Tongue (tissue), 1 donor: ENCODE measurements at regions not wholly inside any gene's neighbourhood (a gene's known extent, or its start where the extent isn't known, plus 50 kb on each side); places are given as distances from the start of the nearest gene placed in this dataset.

Experiments
- DNase-seq: peaks from one replicate; pipeline ENCODE4 v3.0.0-alpha.2; 2015

DNA sequence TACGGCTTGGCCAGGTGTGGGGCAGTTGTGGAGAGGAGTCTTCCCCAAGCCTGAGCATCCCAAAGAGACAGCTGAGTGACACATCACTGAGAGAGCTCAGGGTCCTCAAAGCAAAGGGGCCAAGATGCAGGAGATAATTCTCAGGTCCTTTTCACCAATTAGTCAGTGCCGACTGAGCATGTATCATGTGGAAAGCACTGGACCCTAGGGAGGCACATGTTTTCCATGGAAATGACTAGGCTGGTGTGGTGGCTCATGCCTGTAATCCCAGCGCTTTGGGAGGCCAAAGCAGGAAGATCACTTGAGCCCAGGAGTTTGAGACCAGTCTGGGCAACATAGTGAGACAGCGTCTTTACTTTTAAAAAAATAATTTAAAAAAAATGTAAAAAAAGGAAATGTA, 67.3 kb upstream of the PRPS1 start:
- DNase-seq: no peak

DNA sequence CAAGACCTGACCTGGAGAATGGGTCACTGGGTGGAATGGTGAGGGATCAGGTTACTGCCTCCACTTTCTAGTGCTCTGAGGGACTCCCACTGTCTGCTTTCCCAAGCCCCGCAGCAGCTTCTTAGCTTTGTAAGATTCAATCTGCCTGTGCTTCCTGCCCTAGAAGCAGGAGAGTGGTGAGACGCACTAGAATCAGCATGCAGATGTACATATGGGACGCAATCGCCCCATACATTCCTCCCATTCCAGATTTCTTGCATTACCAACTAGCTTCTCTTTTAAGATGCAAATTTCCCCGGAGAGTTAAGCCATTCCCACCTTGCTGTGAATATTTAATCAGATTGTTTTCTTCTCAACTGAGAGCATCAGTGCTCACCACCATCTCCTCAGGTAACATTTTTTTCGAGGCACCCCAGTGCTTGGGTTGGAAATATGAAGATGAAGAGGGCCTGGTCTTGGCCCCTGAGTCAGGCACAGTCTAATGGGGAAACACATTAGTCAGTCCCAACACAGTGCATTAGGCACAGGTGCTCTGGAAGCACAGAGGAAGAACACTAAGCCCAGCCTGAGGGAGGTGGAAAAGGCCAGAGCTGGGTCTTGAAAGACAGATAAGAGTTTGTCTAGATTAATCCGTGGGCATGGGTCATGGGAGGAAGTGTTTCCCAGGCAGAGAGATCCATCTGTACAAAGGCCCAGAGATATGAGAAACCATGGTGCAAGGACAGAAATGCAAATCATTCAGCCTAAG, 66.7 kb upstream of the PRPS1 start:
- DNase-seq: no peak

DNA sequence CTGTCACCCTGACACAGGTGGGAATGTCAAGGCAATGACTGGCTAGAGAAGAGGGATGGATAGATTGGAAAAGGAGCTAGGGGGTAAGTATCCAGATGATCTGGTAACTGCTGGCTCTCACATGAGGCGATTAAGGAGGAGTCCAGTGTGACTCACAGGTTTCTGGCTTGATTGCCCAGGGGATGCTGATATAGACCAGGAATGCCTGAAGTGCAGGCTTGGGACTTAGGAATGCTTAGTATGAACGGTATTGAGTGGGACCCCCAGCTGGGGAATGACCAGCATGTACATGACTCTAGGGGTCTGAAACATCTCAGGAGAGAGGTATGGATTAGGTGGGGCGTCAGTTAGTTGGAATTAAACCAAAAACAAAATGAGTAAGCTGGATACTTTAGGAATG, 65.8 kb upstream of the PRPS1 start:
- no peak for DNase-seq

DNA sequence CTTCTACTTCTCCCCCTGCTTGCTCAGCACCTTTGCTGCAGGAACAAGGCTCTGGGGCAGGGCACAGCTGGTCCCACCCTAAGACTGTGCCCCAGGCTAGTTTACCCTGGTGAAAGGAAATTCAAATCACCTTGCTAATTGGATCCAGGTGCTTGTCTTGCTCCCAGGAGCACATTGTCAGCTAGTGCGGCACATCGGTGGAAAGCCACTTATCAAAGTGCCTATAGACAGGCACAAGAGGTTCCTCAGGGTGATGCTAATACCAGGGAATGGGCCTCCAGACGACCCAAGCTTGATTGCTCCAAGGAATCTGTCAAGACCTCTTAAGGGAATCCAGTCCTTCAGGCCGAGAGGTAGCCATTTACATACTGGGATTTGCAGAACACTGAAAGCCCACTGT, 64.5 kb upstream of the PRPS1 start:
- DNase-seq: no peak

DNA sequence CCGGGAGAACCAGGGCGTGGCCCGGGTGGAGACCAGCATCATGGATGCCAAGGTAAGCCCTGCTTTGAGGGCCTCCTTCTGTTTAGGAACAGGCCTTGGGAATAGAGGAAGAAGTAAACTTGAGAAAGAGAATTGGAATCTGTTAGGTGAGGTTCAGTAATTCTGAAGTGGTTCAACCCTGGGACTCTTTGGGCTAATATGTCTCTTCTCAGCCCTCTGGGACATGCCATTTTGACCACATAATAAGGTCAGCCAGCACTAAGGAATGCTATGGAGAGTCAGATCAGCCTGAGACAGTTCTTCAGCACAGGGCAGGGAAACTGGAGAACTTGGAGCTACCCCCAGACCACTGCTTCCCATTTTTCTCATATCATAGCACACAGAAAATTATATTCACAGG, 63.3 kb upstream of the PRPS1 start:
- DNase-seq: no peak

DNA sequence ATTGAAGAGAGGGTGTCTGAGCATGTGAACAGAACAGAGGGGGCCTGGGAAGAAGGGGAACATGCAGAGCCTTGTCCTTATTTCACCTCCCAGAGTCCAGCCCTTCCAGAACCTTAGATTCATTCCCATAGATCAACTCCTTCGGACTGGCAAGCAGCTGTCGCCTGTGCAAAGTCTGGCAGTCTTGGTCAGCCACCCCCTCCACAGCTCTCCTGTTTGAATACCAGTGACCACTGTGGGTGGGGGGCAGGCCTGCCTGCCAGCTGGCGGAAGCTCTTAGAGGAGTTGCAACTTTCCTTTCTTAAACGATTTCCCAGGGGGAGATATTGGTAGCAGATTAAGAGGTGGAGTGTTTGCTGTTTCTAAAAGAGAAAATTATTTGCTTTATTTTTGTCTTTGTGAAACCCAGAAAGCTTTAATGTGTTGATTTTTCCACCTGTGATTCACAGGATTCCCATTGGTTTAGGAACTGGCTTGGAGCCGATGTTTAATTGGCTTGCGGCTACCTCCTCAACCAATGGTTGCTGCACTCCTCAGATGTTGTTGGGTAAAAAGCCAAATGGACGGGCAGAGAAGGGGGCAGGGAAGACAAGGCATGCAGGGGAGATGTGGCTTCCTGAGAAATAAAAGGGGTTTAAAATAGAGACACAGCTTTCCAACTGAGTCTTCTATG, 62.2 kb upstream of the PRPS1 start:
- DNase-seq: peak; percentile 53

DNA sequence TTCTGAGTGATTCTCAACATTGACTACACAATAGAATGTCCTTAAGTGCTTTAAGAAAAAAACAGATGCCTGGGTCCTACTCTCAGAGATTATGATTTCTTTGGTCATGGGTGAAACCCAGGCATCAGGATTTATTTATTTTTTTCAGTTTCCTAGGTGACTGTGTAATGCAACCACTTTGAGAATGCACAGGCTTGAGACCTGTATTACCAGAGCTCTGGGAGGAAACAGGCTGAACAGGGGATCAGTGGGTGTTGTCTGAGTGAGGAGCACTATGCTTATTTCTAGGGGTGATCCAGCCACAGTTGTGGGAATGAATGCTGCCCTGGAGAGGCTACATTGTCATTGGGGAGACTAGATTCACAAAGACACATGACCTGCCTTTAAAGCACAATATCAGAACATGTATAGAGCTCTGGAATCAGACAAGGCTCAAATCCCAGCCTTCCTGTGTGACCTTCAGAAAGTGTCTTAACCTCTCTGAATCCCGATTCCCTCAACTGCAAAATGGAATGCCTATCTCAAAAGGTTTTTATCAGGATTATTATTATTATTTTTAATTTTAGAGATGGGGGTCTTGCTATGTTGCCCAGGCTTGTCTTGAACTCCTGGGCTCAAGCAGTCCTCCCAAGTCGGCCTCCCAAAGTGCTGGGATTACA, 61.6 kb upstream of the PRPS1 start:
- DNase-seq: peak; percentile 2

DNA sequence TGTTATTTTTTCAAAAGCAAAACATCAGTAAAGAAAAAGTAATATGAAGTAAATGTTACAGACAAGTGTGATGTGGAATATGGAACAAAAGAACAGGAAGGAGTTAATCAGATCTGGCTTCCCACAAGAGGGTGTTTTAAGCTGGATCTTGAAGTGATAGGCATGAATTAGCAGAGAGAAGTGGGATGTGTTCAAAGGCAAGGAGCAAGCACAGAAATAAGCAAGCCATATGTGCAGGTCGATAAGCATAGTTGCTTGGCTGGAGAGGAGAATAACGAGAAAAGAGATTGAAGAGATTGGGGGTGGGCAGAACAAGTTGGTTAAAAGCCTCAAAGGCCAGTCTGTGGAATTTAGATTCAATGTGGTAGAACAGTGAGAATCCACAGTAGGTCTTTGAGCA, 60.9 kb upstream of the PRPS1 start:
- DNase-seq: no peak

DNA sequence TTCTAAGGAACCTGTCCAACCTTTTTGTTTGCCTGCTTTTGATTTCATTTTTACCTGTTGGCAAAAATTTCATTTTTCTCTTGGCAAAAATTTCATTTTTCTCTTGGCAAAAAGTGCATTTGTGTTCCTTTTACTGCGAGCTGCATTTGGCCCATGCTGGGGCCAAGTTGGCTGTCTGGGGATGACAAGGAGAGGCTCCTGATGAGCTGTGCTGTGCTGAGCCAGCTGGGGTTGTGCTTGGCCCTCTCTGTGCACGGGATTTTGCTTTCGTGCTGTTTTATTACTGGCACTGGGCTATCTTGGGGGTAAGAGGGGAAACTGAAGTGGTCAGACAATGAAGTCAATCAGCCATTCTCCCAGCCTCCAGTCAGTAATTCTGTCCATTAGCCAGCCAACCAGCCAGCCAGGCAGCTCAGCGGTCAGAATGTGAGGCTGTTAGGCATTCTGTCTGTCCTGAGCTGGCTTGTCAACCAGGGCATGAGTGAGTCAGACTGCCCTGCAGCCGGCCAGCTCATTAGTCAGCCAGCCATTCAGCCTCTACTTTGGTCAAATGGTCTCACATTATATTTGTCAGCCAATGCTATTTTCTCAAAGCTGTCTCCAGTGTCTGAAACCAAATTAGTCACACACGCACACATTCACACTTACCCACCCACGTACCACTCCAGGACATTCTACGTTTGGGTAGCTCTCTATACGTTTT, 56.9 kb upstream of the PRPS1 start:
- no peak for DNase-seq

DNA sequence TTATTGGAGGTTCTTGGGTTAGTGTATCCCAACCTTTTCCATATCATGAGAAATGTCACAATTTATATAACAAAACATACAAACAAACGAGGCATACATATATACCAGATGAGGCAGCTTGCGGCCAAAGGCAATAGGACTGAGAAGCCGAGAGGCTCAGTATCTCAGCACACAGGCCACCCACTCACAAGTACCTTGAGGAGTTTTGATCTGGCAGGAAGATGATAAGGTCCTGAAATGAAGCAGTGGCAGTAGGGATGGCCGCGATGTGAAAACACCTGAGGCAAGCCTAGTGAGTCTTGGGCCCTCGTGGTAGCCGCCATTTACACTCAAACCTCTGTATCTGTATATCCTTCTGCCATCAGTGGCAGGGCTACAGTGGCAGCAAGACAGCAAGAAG, 55.3 kb upstream of the PRPS1 start:
- no peak for DNase-seq

DNA sequence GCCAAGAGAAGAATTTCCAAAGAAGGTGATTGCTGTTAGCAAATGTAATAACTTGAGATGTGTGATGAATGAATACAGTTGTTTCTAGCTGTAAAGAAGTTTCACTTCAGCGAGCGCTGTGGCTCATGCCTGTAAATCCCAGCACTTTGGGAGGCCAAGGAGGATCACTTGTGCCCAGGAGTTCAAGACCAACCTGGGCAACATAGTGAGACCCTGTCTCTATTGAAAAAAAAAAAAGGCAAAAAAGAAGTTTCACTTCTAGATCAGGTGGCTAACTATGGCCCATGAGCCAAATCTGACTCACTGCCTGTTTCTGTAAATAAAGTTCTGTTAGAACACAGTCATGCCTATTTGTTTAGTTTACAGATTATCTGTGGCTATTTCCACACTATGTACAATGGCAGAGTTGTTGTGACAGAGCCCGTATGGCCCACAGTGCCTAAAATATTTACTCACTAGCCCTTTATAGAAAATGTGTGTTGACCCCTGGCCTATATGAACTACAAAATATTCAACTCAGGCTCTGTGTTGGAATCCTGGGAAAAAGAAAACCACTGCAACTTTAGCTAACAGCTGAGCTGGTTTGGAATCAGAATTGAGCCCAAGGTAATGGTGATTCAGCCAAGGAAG, 54.1 kb upstream of the PRPS1 start:
- no peak for DNase-seq

DNA sequence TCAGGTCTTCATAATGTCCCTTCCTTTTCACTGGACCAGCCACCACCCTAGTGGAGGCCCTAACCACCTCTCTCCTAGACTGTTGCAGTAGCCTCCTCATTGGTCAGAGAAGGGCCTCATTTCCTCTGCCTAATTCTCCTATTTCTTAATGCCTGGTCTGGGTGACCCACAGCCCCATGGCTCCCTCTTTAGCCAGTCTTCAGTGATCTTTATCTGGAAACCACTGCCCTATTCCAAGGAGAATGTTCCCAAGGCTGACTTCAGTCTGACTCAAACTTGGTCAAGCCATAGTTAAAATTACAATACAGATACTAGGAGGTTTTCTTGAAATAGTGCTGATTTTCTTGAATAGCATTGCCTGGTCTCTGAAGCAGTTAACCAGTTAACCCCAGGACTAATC, 53.6 kb upstream of the PRPS1 start:
- no peak for DNase-seq

DNA sequence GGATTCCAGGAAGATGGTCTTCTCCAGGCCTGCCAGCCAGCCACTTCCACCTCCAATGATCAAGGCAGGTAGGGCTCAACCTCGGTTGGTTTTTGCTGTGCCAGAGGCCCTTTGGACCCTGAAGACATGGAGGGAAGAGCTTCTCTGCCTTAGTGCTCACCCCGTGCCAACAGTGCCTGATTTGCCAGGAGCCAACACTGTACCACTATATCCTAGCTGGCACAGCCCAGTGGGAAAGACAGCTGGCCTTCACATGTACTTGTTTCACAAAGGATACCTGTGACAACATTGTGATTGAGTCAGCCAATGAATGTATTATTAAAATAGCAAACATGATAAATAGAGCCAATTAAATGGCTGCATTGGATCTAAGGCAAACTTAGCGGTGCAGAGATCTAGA, 51.9 kb upstream of the PRPS1 start:
- no peak for DNase-seq

DNA sequence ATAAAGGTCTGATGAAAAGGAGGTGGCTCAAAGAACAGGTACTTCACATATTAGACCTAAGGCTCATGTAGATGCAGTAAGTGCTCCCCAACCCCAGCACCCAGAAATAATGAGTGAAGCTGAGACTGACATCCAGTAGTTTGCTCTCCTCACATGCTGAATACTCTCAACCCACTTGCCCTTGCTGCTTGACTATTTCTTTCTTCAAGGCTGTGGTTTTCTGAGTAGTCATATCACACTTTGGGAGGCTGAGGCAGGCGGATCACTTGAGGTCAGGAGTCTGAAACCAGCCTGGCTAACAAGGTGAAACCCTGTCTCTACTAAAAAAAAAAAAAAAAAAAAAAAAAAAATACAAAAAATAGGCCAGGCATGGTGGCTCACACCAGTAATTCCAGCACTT, 51.5 kb upstream of the PRPS1 start:
- no peak for DNase-seq

DNA sequence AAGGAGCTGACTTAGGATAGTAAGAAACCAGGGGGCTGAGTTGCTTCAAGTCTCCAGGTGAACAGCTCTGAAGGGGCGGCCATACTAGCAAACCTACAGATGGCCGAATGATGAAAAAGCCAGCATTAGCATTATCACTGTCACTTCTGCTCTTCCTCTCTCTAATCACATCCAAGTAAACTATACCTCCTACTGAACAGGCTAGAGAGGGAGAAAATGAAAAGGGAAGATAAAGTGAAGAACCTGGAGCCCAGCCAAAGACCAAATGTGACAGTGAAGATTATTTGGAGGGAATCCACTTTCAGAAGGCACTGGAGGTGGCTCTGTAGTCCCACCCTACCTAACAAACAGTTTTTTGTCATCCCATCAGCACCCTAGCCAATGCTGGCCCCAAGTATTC, 50.4 kb upstream of the PRPS1 start:
- no peak for DNase-seq
